ENCODE measurements at regions not wholly inside any gene's neighbourhood (a gene's known extent, or its start where the extent isn't known, plus 50 kb on each side); places are given as distances from the start of the nearest gene placed in this dataset.
"Not testable (repeated sequence)": the region's sequence is repeated elsewhere in the genome, so short reads cannot be mapped to it uniquely, and the experiment has no call there.

GRCh38 chr3:175951047-175951694 is 1092.0 kb downstream of the NAALADL2 start:
- H3K9me3 ChIP-seq (ENCODE audit: control insufficient read depth in 2 of 3, low read length in 3 of 3): no peaks in the 10 kb centered on the region
- H3K4me1 ChIP-seq (ENCODE audit: control insufficient read depth in 2 of 2, insufficient read depth in 2 of 2, low read length in 2 of 2): no peaks in the 10 kb centered on the region
- H3K36me3 ChIP-seq (ENCODE audit: control insufficient read depth in 2 of 3, insufficient read depth in 3 of 3, low read length in 3 of 3): no peaks in the 10 kb centered on the region
- ChIA-PET POLR2A (no interaction called here), CTCF (no interaction called here)
- no peak overlapping the region for H3K27ac ChIP-seq (ENCODE audit: low read depth, low read length)
- H3K27me3 ChIP-seq (ENCODE audit: control insufficient read depth in 2 of 2, insufficient read depth in 2 of 2, low read length in 2 of 2): no peaks in the 10 kb centered on the region
- no peak for DNase-seq
- Mint-ChIP-seq H3K4me3 (no peak overlapping the region), H3K36me3 (no peaks in the 10 kb centered on the region), H3K27ac (no peak overlapping the region), H3K4me1 (no peaks in the 10 kb centered on the region), H3K9me3 (peaks cover 1 to 34% (median 7%) of the 10 kb centered on the region in 11 donors), H3K27me3 (no peaks in the 10 kb centered on the region)
- H3K4me3 ChIP-seq (ENCODE audit: low read length): no peak overlapping the region
- no peak for ATAC-seq
- intact Hi-C loops (cut with micrococcal nuclease): no loop called here

- Mint-ChIP-seq H3K9me3 (peaks cover 0 to 44% (median 11%) of the 10 kb centered on the region in 11 donors), H3K4me3 (no peak overlapping the region), H3K36me3 (no peaks in the 10 kb centered on the region), H3K27ac (no peak overlapping the region), H3K27me3 (no peaks in the 10 kb centered on the region), H3K4me1 (no peaks in the 10 kb centered on the region)
- POLR2A ChIA-PET: no interaction called here
- no peaks in the 10 kb centered on the region for H3K4me1 ChIP-seq (ENCODE audit: control insufficient read depth in 2 of 2, insufficient read depth in 2 of 2, low read length in 2 of 2)
- no peak overlapping the region for H3K4me3 ChIP-seq (ENCODE audit: low read length)
- no peak overlapping the region for H3K27ac ChIP-seq (ENCODE audit: low read depth, low read length)
- intact Hi-C loops (cut with micrococcal nuclease): no loop called here
- ATAC-seq (no peak), DNase-seq (no peak)
- no peaks in the 10 kb centered on the region for H3K9me3 ChIP-seq (ENCODE audit: control insufficient read depth in 2 of 3, low read length in 3 of 3)
- no peaks in the 10 kb centered on the region for H3K27me3 ChIP-seq (ENCODE audit: control insufficient read depth in 2 of 2, insufficient read depth in 2 of 2, low read length in 2 of 2)
- CTCF ChIA-PET: no interaction called here
- H3K36me3 ChIP-seq (ENCODE audit: control insufficient read depth in 2 of 3, insufficient read depth in 3 of 3, low read length in 3 of 3): no peaks in the 10 kb centered on the region
Observed at GRCh38 chr3:175948041-175948440, 1088.9 kb downstream of the NAALADL2 start.

- Mint-ChIP-seq H3K27ac (no peak overlapping the region), H3K27me3 (no peaks in the 10 kb centered on the region), H3K36me3 (peaks cover 0 to 3% (median 0%) of the 10 kb centered on the region in 5 donors), H3K9me3 (peaks cover 1 to 66% (median 22%) of the 10 kb centered on the region in 11 donors), H3K4me3 (no peak overlapping the region), H3K4me1 (no peaks in the 10 kb centered on the region)
- Histone ChIP-seq H3K4me1 (ENCODE audit: control insufficient read depth in 2 of 2, insufficient read depth in 2 of 2, low read length in 2 of 2) (no peaks in the 10 kb centered on the region), H3K36me3 (ENCODE audit: control insufficient read depth in 2 of 3, insufficient read depth in 3 of 3, low read length in 3 of 3) (no peaks in the 10 kb centered on the region), H3K27ac (ENCODE audit: low read depth, low read length) (no peak overlapping the region), H3K27me3 (ENCODE audit: control insufficient read depth in 2 of 2, insufficient read depth in 2 of 2, low read length in 2 of 2) (no peaks in the 10 kb centered on the region), H3K9me3 (ENCODE audit: control insufficient read depth in 2 of 3, low read length in 3 of 3) (peaks cover 0 to 12% (median 0%) of the 10 kb centered on the region in 3 experiments), H3K4me3 (ENCODE audit: low read length) (no peak overlapping the region)
- ATAC-seq (no peak), DNase-seq (no peak)
- ChIA-PET CTCF (interaction anchor here (0.6 kb wide), 1 partner anchor 100 kb away, joined by 3 read pairs; no protein-coding TSS in a partner anchor), POLR2A (no interaction called here)
- intact Hi-C loops (cut with micrococcal nuclease): no loop called here
Observed at GRCh38 chr3:175941352-175941751, 1082.2 kb downstream of the NAALADL2 start.

GRCh38 chr3:175940881-175941280 is 1081.7 kb downstream of the NAALADL2 start:
- intact Hi-C loops (cut with micrococcal nuclease): no loop called here
- no peak overlapping the region for H3K4me3 ChIP-seq (ENCODE audit: low read length)
- H3K27ac ChIP-seq (ENCODE audit: low read depth, low read length): no peak overlapping the region
- peaks cover 1 to 67% (median 19%) of the 10 kb centered on the region in 11 donors for H3K9me3 Mint-ChIP-seq
- DNase-seq: no peak
- H3K27me3 Mint-ChIP-seq: no peaks in the 10 kb centered on the region
- H3K4me3 Mint-ChIP-seq: no peak overlapping the region
- no peaks in the 10 kb centered on the region for H3K27me3 ChIP-seq (ENCODE audit: control insufficient read depth in 2 of 2, insufficient read depth in 2 of 2, low read length in 2 of 2)
- H3K4me1 Mint-ChIP-seq: no peaks in the 10 kb centered on the region
- H3K9me3 ChIP-seq (ENCODE audit: control insufficient read depth in 2 of 3, low read length in 3 of 3): peaks cover 0 to 12% (median 0%) of the 10 kb centered on the region in 3 experiments
- H3K27ac Mint-ChIP-seq: no peak overlapping the region
- no peaks in the 10 kb centered on the region for H3K36me3 ChIP-seq (ENCODE audit: control insufficient read depth in 2 of 3, insufficient read depth in 3 of 3, low read length in 3 of 3)
- CTCF ChIA-PET: no interaction called here
- POLR2A ChIA-PET: no interaction called here
- no peak for ATAC-seq
- H3K4me1 ChIP-seq (ENCODE audit: control insufficient read depth in 2 of 2, insufficient read depth in 2 of 2, low read length in 2 of 2): no peaks in the 10 kb centered on the region
- H3K36me3 Mint-ChIP-seq: peaks cover 0 to 3% (median 0%) of the 10 kb centered on the region in 5 donors

GRCh38 chr3:175940243-175940642 is 1081.1 kb downstream of the NAALADL2 start:
- no peaks in the 10 kb centered on the region for H3K27me3 Mint-ChIP-seq
- Histone ChIP-seq H3K4me1 (ENCODE audit: control insufficient read depth in 2 of 2, insufficient read depth in 2 of 2, low read length in 2 of 2) (no peaks in the 10 kb centered on the region), H3K27me3 (ENCODE audit: control insufficient read depth in 2 of 2, insufficient read depth in 2 of 2, low read length in 2 of 2) (no peaks in the 10 kb centered on the region), H3K36me3 (ENCODE audit: control insufficient read depth in 2 of 3, insufficient read depth in 3 of 3, low read length in 3 of 3) (no peaks in the 10 kb centered on the region), H3K9me3 (ENCODE audit: control insufficient read depth in 2 of 3, low read length in 3 of 3) (peaks cover 0 to 12% (median 0%) of the 10 kb centered on the region in 3 experiments), H3K4me3 (ENCODE audit: low read length) (no peak overlapping the region), H3K27ac (ENCODE audit: low read depth, low read length) (no peak overlapping the region)
- intact Hi-C loops (cut with micrococcal nuclease): no loop called here
- CTCF ChIA-PET: no interaction called here
- no peak overlapping the region for H3K27ac Mint-ChIP-seq
- no peak for ATAC-seq
- DNase-seq: no peak
- H3K4me1 Mint-ChIP-seq: no peaks in the 10 kb centered on the region
- no peak overlapping the region for H3K4me3 Mint-ChIP-seq
- H3K36me3 Mint-ChIP-seq: peaks cover 0 to 3% (median 0%) of the 10 kb centered on the region in 5 donors
- H3K9me3 Mint-ChIP-seq: peaks cover 1 to 70% (median 23%) of the 10 kb centered on the region in 11 donors
- POLR2A ChIA-PET: no interaction called here

GRCh38 chr3:175937367-175937766 is 1078.2 kb downstream of the NAALADL2 start:
- intact Hi-C loops (cut with micrococcal nuclease); H3K27ac Mint-ChIP-seq; H3K4me1 Mint-ChIP-seq; CTCF ChIA-PET; H3K4me3 Mint-ChIP-seq; H3K27ac ChIP-seq (ENCODE audit: low read depth, low read length); H3K4me3 ChIP-seq (ENCODE audit: low read length); H3K36me3 ChIP-seq (ENCODE audit: control insufficient read depth in 2 of 3, insufficient read depth in 3 of 3, low read length in 3 of 3); H3K27me3 Mint-ChIP-seq; H3K36me3 Mint-ChIP-seq; ATAC-seq; H3K27me3 ChIP-seq (ENCODE audit: control insufficient read depth in 2 of 2, insufficient read depth in 2 of 2, low read length in 2 of 2); DNase-seq; POLR2A ChIA-PET; H3K4me1 ChIP-seq (ENCODE audit: control insufficient read depth in 2 of 2, insufficient read depth in 2 of 2, low read length in 2 of 2): not testable (repeated sequence)
- peaks cover 0 to 12% (median 0%) of the 10 kb centered on the region in 3 experiments for H3K9me3 ChIP-seq (ENCODE audit: control insufficient read depth in 2 of 3, low read length in 3 of 3)
- peaks cover 1 to 53% (median 23%) of the 10 kb centered on the region in 11 donors for H3K9me3 Mint-ChIP-seq

- CTCF ChIA-PET: no interaction called here
Observed at GRCh38 chr3:175932586-175932985, 1073.5 kb downstream of the NAALADL2 start.

More at GRCh38 chr3:175932586-175932985, 1073.5 kb downstream of the NAALADL2 start:
- ATAC-seq (no peak), DNase-seq (no peak)
- no peaks in the 10 kb centered on the region for H3K36me3 ChIP-seq (ENCODE audit: control insufficient read depth in 2 of 3, insufficient read depth in 3 of 3, low read length in 3 of 3)
- H3K4me1 Mint-ChIP-seq: no peaks in the 10 kb centered on the region
- H3K27ac ChIP-seq (ENCODE audit: low read depth, low read length): no peak overlapping the region
- H3K9me3 ChIP-seq (ENCODE audit: control insufficient read depth in 2 of 3, low read length in 3 of 3): no peaks in the 10 kb centered on the region
- H3K4me1 ChIP-seq (ENCODE audit: control insufficient read depth in 2 of 2, insufficient read depth in 2 of 2, low read length in 2 of 2): no peaks in the 10 kb centered on the region
- intact Hi-C loops (cut with micrococcal nuclease): no loop called here
- POLR2A ChIA-PET: no interaction called here
- no peak overlapping the region for H3K27ac Mint-ChIP-seq
- no peaks in the 10 kb centered on the region for H3K27me3 Mint-ChIP-seq
- no peak overlapping the region for H3K4me3 ChIP-seq (ENCODE audit: low read length)
- H3K4me3 Mint-ChIP-seq: no peak overlapping the region
- H3K27me3 ChIP-seq (ENCODE audit: control insufficient read depth in 2 of 2, insufficient read depth in 2 of 2, low read length in 2 of 2): no peaks in the 10 kb centered on the region
- H3K9me3 Mint-ChIP-seq: peaks cover 0 to 28% (median 14%) of the 10 kb centered on the region in 11 donors
- H3K36me3 Mint-ChIP-seq: no peaks in the 10 kb centered on the region
